PC-3 (cell line): ENCODE measurements at regions not wholly inside any gene's neighbourhood (a gene's known extent, or its start where the extent isn't known, plus 50 kb on each side); places are given as distances from the start of the nearest gene placed in this dataset.

Source experiments
- ATAC-seq: fragments of 200-7000 bp; cut with Tn5 transposase; 2 replicates; pipeline ENCODE4 v1.9.1; 2020; ENCODE audit warnings: mild to moderate bottlenecking, moderate library complexity
- BruUV-seq: library from RNA; stranded (reverse); fragments of 400-500 nt; replicated peaks from 2 replicates; lab custom pipeline; 2021; lab: Mats Ljungman, UMichigan
- CTCF ChIA-PET: fragments of 300-600 bp; sonication (Branson Sonifier 250); formaldehyde crosslinking; loops from one replicate; lab custom pipeline; 2022; ENCODE audit warnings: antibody characterized with exemption; lab: Charles Lee
- POLR2A ChIA-PET: fragments of 300-600 bp; sonication (Branson Sonifier 250); formaldehyde crosslinking; loops from one replicate; lab custom pipeline; 2022; ENCODE audit warnings: antibody characterized with exemption; ENCODE audit not compliant: unreplicated experiment; lab: Charles Lee
- DNase-seq: peaks from one replicate; pipeline ENCODE4 v3.0.0-alpha.2; 2015
- H2AFZ ChIP-seq: fragments of 300-600 bp; sonication (generic); 2 replicates; pipeline ENCODE4 v1.6.0; 2016; ENCODE audit warnings: antibody characterized with exemption, low read length
- H3F3A ChIP-seq: fragments of 300-600 bp; sonication (generic); one replicate; pipeline ENCODE4 v1.6.0; 2017; ENCODE audit warnings: antibody characterized with exemption, low read length, control low read depth, mild to moderate bottlenecking; ENCODE audit not compliant: unreplicated experiment
- H3K27ac ChIP-seq: fragments of 300-600 bp; sonication (generic); 2 replicates; pipeline ENCODE4 v1.5.1; 2016; ENCODE audit warnings: mild to moderate bottlenecking, low read length
- H3K27me3 ChIP-seq: fragments of 300-600 bp; sonication (generic); 2 replicates; pipeline ENCODE4 v1.6.1; 2016; ENCODE audit warnings: low read length, mixed read lengths
- H3K36me3 ChIP-seq: fragments of 300-600 bp; sonication (generic); 2 replicates; pipeline ENCODE4 v1.6.1; 2016; ENCODE audit warnings: low read depth, mixed run types, low read length, mixed read lengths
- H3K4me1 ChIP-seq: fragments of 300-600 bp; sonication (generic); 2 replicates; pipeline ENCODE4 v1.5.1; 2016; ENCODE audit warnings: low read length; ENCODE audit not compliant: insufficient read depth
- H3K4me2 ChIP-seq: fragments of 300-600 bp; sonication (generic); 2 replicates; pipeline ENCODE4 v1.6.0; 2016; ENCODE audit warnings: low read length
- H3K4me3 ChIP-seq: fragments of 300-600 bp; sonication (generic); 2 replicates; pipeline ENCODE4 v1.5.1; 2016; ENCODE audit warnings: mild to moderate bottlenecking, low read length, mixed read lengths
- H3K79me2 ChIP-seq: fragments of 300-600 bp; sonication (generic); 2 replicates; pipeline ENCODE4 v1.6.1; 2017; ENCODE audit warnings: low read length, mixed read lengths
- H3K9ac ChIP-seq: fragments of 300-600 bp; sonication (generic); 2 replicates; pipeline ENCODE4 v1.6.0; 2016; ENCODE audit warnings: mild to moderate bottlenecking, low read length
- H3K9me2 ChIP-seq: fragments of 300-600 bp; sonication (generic); replicated peaks from 2 replicates; pipeline ENCODE4 v1.6.1; 2016; ENCODE audit warnings: mixed run types, low read length, mixed read lengths
- H3K9me3 ChIP-seq: fragments of 300-600 bp; sonication (generic); 2 replicates; pipeline ENCODE4 v1.6.1; 2016; ENCODE audit warnings: low read length, mixed read lengths
- H4K20me1 ChIP-seq: fragments of 300-600 bp; sonication (generic); 2 replicates; pipeline ENCODE4 v1.6.1; 2016; ENCODE audit warnings: low read length, mixed read lengths
- CTCF ChIP-seq: fragments of 300-600 bp; sonication (generic); conservative IDR thresholded peaks from 2 replicates; pipeline ENCODE4 v1.5.1; 2017; ENCODE audit warnings: antibody characterized with exemption, low read depth, mild to moderate bottlenecking, low read length
- EZH2 ChIP-seq: fragments of 300-600 bp; sonication (generic); IDR thresholded peaks from one replicate; pipeline ENCODE4 v1.6.1; 2017; ENCODE audit warnings: antibody characterized with exemption, mild to moderate bottlenecking, low read length; ENCODE audit not compliant: unreplicated experiment
- EZH2phosphoT487 ChIP-seq: fragments of 300-600 bp; sonication (generic); IDR thresholded peaks from 2 replicates; pipeline ENCODE4 v1.6.1; 2018; ENCODE audit warnings: mild to moderate bottlenecking, antibody characterized with exemption, low read length, borderline replicate concordance
- intact Hi-C: fragments of 100-400 bp; cut with micrococcal nuclease; formaldehyde crosslinking; loops from 2 replicates; pipeline ENCODE4 v1.9.0; 2023

GRCh38 chr3:61446341-61446740 is 115.0 kb upstream of the PTPRG start:
- intact Hi-C loops = no loop called here
- TF ChIP-seq CTCF = no peak
- no peak for TF ChIP-seq EZH2phosphoT487
- no peak for TF ChIP-seq EZH2
- Histone ChIP-seq H3K4me3 (no peak overlapping the region), H3K79me2 (no peaks in the 10 kb centered on the region), H4K20me1 (no peaks in the 10 kb centered on the region), H3K9me2 (no peaks in the 10 kb centered on the region), H2AFZ (no peak overlapping the region), H3F3A (no peaks in the 10 kb centered on the region), H3K4me2 (no peak overlapping the region), H3K27me3 (no peaks in the 10 kb centered on the region), H3K4me1 (no peaks in the 10 kb centered on the region), H3K36me3 (no peaks in the 10 kb centered on the region), H3K9ac (no peak overlapping the region), H3K9me3 (no peaks in the 10 kb centered on the region), H3K27ac (no peak overlapping the region)
- DNase-seq (no peak), ATAC-seq (no peak)
- ChIA-PET CTCF (no interaction called here), POLR2A (no interaction called here)
- no TSS peak for BruUV-seq

- H2AFZ ChIP-seq = no peak overlapping the region
- no peaks in the 10 kb centered on the region for H3K4me1 ChIP-seq
- BruUV-seq = no TSS peak
- H3K27me3 ChIP-seq = no peaks in the 10 kb centered on the region
- intact Hi-C loops = no loop called here
- DNase-seq (no peak), ATAC-seq (no peak)
- H3K4me2 ChIP-seq = no peak overlapping the region
- H3K79me2 ChIP-seq = no peaks in the 10 kb centered on the region
- H4K20me1 ChIP-seq = no peaks in the 10 kb centered on the region
- no peak overlapping the region for H3K27ac ChIP-seq
- no peaks in the 10 kb centered on the region for H3K36me3 ChIP-seq
- no peak for TF ChIP-seq EZH2
- no peak for TF ChIP-seq EZH2phosphoT487
- no peak for TF ChIP-seq CTCF
- H3K4me3 ChIP-seq = no peak overlapping the region
- H3K9me3 ChIP-seq = no peaks in the 10 kb centered on the region
- H3F3A ChIP-seq = no peaks in the 10 kb centered on the region
- ChIA-PET CTCF (no interaction called here), POLR2A (no interaction called here)
- H3K9me2 ChIP-seq = no peaks in the 10 kb centered on the region
- H3K9ac ChIP-seq = no peak overlapping the region
Measured at GRCh38 chr3:61448378-61448777, 113.0 kb upstream of the PTPRG start.

GRCh38 chr3:61449327-61450040 is 111.9 kb upstream of the PTPRG start:
- BruUV-seq = no TSS peak
- no peaks in the 10 kb centered on the region for H3K9me3 ChIP-seq
- TF ChIP-seq CTCF = no peak
- no peak for TF ChIP-seq EZH2phosphoT487
- no peak for TF ChIP-seq EZH2
- no peaks in the 10 kb centered on the region for H3K9me2 ChIP-seq
- DNase-seq (no peak), ATAC-seq (no peak)
- no peaks in the 10 kb centered on the region for H3K27me3 ChIP-seq
- no peak overlapping the region for H3K4me2 ChIP-seq
- H3K9ac ChIP-seq = no peak overlapping the region
- intact Hi-C loops = no loop called here
- H3K36me3 ChIP-seq = no peaks in the 10 kb centered on the region
- no peaks in the 10 kb centered on the region for H3F3A ChIP-seq
- ChIA-PET POLR2A (no interaction called here), CTCF (no interaction called here)
- no peaks in the 10 kb centered on the region for H4K20me1 ChIP-seq
- H3K4me3 ChIP-seq = no peak overlapping the region
- H3K79me2 ChIP-seq = no peaks in the 10 kb centered on the region
- no peaks in the 10 kb centered on the region for H3K4me1 ChIP-seq
- H2AFZ ChIP-seq = no peak overlapping the region
- H3K27ac ChIP-seq = no peak overlapping the region
